ENCODE measurements at regions not wholly inside any gene's neighbourhood (a gene's known extent, or its start where the extent isn't known, plus 50 kb on each side); places are given as distances from the start of the nearest gene placed in this dataset.
"Not testable (repeated sequence)": the region's sequence is repeated elsewhere in the genome, so short reads cannot be mapped to it uniquely, and the experiment has no call there.

GRCh38 chr10:62985807-62986600, 147.1 kb upstream of the NRBF2 start:
- Histone ChIP-seq H3K9me3 (ENCODE audit: control extremely low read depth in 1 of 5, control insufficient read depth in 4 of 5, insufficient read depth in 2 of 5, low read depth in 1 of 5, low read length in 4 of 5) (no peaks in the 10 kb centered on the region), H3K36me3 (ENCODE audit: control insufficient read depth in 4 of 4, insufficient read depth in 4 of 4, low read length in 3 of 4) (no peaks in the 10 kb centered on the region), H3K27ac (ENCODE audit: insufficient read depth in 1 of 2, low read depth in 1 of 2, low read length in 2 of 2, poor library complexity in 1 of 2, severe bottlenecking in 2 of 2) (no peak overlapping the region), H3K4me3 (ENCODE audit: control insufficient read depth in 1 of 7, extremely low read depth in 1 of 7, insufficient read depth in 4 of 7, low read depth in 2 of 7, low read length in 6 of 7) (no peak overlapping the region), H3K27me3 (replicated peaks in 2 of 5; ENCODE audit: control insufficient read depth in 4 of 5, insufficient read depth in 5 of 5, low read length in 4 of 5) (no peaks in the 10 kb centered on the region), H3K4me1 (ENCODE audit: control extremely low read depth in 1 of 4, control insufficient read depth in 4 of 4, insufficient read depth in 4 of 4, low read length in 3 of 4) (no peaks in the 10 kb centered on the region)
- ChIA-PET CTCF (no interaction called here), POLR2A (no interaction called here)
- 100% methylated on average over 4 of the region's 4 CpGs for WGBS (ENCODE audit: insufficient coverage)
- no peak for DNase-seq

- no peak overlapping the region for H3K4me3 ChIP-seq (ENCODE audit: control insufficient read depth in 1 of 7, extremely low read depth in 1 of 7, insufficient read depth in 4 of 7, low read depth in 2 of 7, low read length in 6 of 7)
- WGBS (ENCODE audit: insufficient coverage): no CpG with 5 or more reads among the region's 2 CpGs
- H3K36me3 ChIP-seq (ENCODE audit: control insufficient read depth in 4 of 4, insufficient read depth in 4 of 4, low read length in 3 of 4): no peaks in the 10 kb centered on the region
- H3K27ac ChIP-seq (ENCODE audit: insufficient read depth in 1 of 2, low read depth in 1 of 2, low read length in 2 of 2, poor library complexity in 1 of 2, severe bottlenecking in 2 of 2): no peak overlapping the region
- POLR2A ChIA-PET: no interaction called here
- DNase-seq: no peak
- CTCF ChIA-PET: no interaction called here
- no peaks in the 10 kb centered on the region for H3K27me3 ChIP-seq (replicated peaks in 2 of 5; ENCODE audit: control insufficient read depth in 4 of 5, insufficient read depth in 5 of 5, low read length in 4 of 5)
- peaks cover 0 to 1% (median 0%) of the 10 kb centered on the region in 5 experiments for H3K9me3 ChIP-seq (ENCODE audit: control extremely low read depth in 1 of 5, control insufficient read depth in 4 of 5, insufficient read depth in 2 of 5, low read depth in 1 of 5, low read length in 4 of 5)
- H3K4me1 ChIP-seq (ENCODE audit: control extremely low read depth in 1 of 4, control insufficient read depth in 4 of 4, insufficient read depth in 4 of 4, low read length in 3 of 4): no peaks in the 10 kb centered on the region
These were observed 152.0 kb upstream of the NRBF2 start for GRCh38 chr10:62981096-62981495.

GRCh38 chr10:62980687-62981086, 152.4 kb upstream of the NRBF2 start:
- Histone ChIP-seq H3K36me3 (ENCODE audit: control insufficient read depth in 4 of 4, insufficient read depth in 4 of 4, low read length in 3 of 4) (no peaks in the 10 kb centered on the region), H3K27ac (ENCODE audit: insufficient read depth in 1 of 2, low read depth in 1 of 2, low read length in 2 of 2, poor library complexity in 1 of 2, severe bottlenecking in 2 of 2) (no peak overlapping the region), H3K27me3 (replicated peaks in 2 of 5; ENCODE audit: control insufficient read depth in 4 of 5, insufficient read depth in 5 of 5, low read length in 4 of 5) (no peaks in the 10 kb centered on the region), H3K4me3 (ENCODE audit: control insufficient read depth in 1 of 7, extremely low read depth in 1 of 7, insufficient read depth in 4 of 7, low read depth in 2 of 7, low read length in 6 of 7) (no peak overlapping the region), H3K9me3 (ENCODE audit: control extremely low read depth in 1 of 5, control insufficient read depth in 4 of 5, insufficient read depth in 2 of 5, low read depth in 1 of 5, low read length in 4 of 5) (peaks cover 0 to 1% (median 0%) of the 10 kb centered on the region in 5 experiments), H3K4me1 (ENCODE audit: control extremely low read depth in 1 of 4, control insufficient read depth in 4 of 4, insufficient read depth in 4 of 4, low read length in 3 of 4) (no peaks in the 10 kb centered on the region)
- DNase-seq: no peak
- ChIA-PET POLR2A (no interaction called here), CTCF (no interaction called here)
- WGBS (ENCODE audit: insufficient coverage): 77% methylated on average over 4 of the region's 5 CpGs

- no peak for DNase-seq
- H3K9me3 ChIP-seq (ENCODE audit: control extremely low read depth in 1 of 5, control insufficient read depth in 4 of 5, insufficient read depth in 2 of 5, low read depth in 1 of 5, low read length in 4 of 5): peaks cover 0 to 3% (median 0%) of the 10 kb centered on the region in 5 experiments
- ChIA-PET CTCF (no interaction called here), POLR2A (no interaction called here)
- H3K36me3 ChIP-seq (ENCODE audit: control insufficient read depth in 4 of 4, insufficient read depth in 4 of 4, low read length in 3 of 4): no peaks in the 10 kb centered on the region
- H3K4me1 ChIP-seq (ENCODE audit: control extremely low read depth in 1 of 4, control insufficient read depth in 4 of 4, insufficient read depth in 4 of 4, low read length in 3 of 4): no peaks in the 10 kb centered on the region
- no peaks in the 10 kb centered on the region for H3K27me3 ChIP-seq (replicated peaks in 2 of 5; ENCODE audit: control insufficient read depth in 4 of 5, insufficient read depth in 5 of 5, low read length in 4 of 5)
- H3K27ac ChIP-seq (ENCODE audit: insufficient read depth in 1 of 2, low read depth in 1 of 2, low read length in 2 of 2, poor library complexity in 1 of 2, severe bottlenecking in 2 of 2): no peak overlapping the region
- H3K4me3 ChIP-seq (ENCODE audit: control insufficient read depth in 1 of 7, extremely low read depth in 1 of 7, insufficient read depth in 4 of 7, low read depth in 2 of 7, low read length in 6 of 7): no peak overlapping the region
These were observed 153.2 kb upstream of the NRBF2 start for GRCh38 chr10:62979921-62980320.

- Histone ChIP-seq H3K4me1 (ENCODE audit: control extremely low read depth in 1 of 4, control insufficient read depth in 4 of 4, insufficient read depth in 4 of 4, low read length in 3 of 4) (no peaks in the 10 kb centered on the region), H3K27ac (ENCODE audit: insufficient read depth in 1 of 2, low read depth in 1 of 2, low read length in 2 of 2, poor library complexity in 1 of 2, severe bottlenecking in 2 of 2) (no peak overlapping the region), H3K27me3 (replicated peaks in 2 of 5; ENCODE audit: control insufficient read depth in 4 of 5, insufficient read depth in 5 of 5, low read length in 4 of 5) (no peaks in the 10 kb centered on the region), H3K4me3 (ENCODE audit: control insufficient read depth in 1 of 7, extremely low read depth in 1 of 7, insufficient read depth in 4 of 7, low read depth in 2 of 7, low read length in 6 of 7) (no peak overlapping the region), H3K9me3 (ENCODE audit: control extremely low read depth in 1 of 5, control insufficient read depth in 4 of 5, insufficient read depth in 2 of 5, low read depth in 1 of 5, low read length in 4 of 5) (peaks cover 0 to 7% (median 1%) of the 10 kb centered on the region in 5 experiments), H3K36me3 (ENCODE audit: control insufficient read depth in 4 of 4, insufficient read depth in 4 of 4, low read length in 3 of 4) (no peaks in the 10 kb centered on the region)
- ChIA-PET POLR2A (no interaction called here), CTCF (no interaction called here)
- no peak for DNase-seq
- no CpG with 5 or more reads among the region's 4 CpGs for WGBS (ENCODE audit: insufficient coverage)
These were observed 154.6 kb upstream of the NRBF2 start for GRCh38 chr10:62978482-62978881.

- H3K27ac ChIP-seq (ENCODE audit: insufficient read depth in 1 of 2, low read depth in 1 of 2, low read length in 2 of 2, poor library complexity in 1 of 2, severe bottlenecking in 2 of 2); H3K4me1 ChIP-seq (ENCODE audit: control extremely low read depth in 1 of 4, control insufficient read depth in 4 of 4, insufficient read depth in 4 of 4, low read length in 3 of 4); H3K9me3 ChIP-seq (ENCODE audit: control extremely low read depth in 1 of 5, control insufficient read depth in 4 of 5, insufficient read depth in 2 of 5, low read depth in 1 of 5, low read length in 4 of 5); H3K4me3 ChIP-seq (ENCODE audit: control insufficient read depth in 1 of 7, extremely low read depth in 1 of 7, insufficient read depth in 4 of 7, low read depth in 2 of 7, low read length in 6 of 7); DNase-seq; H3K36me3 ChIP-seq (ENCODE audit: control insufficient read depth in 4 of 4, insufficient read depth in 4 of 4, low read length in 3 of 4); POLR2A ChIA-PET; CTCF ChIA-PET; H3K27me3 ChIP-seq (replicated peaks in 2 of 5; ENCODE audit: control insufficient read depth in 4 of 5, insufficient read depth in 5 of 5, low read length in 4 of 5): not testable (repeated sequence)
- WGBS (ENCODE audit: insufficient coverage): no CpG with 5 or more reads among the region's 1 CpG
These were observed 158.3 kb upstream of the NRBF2 start for GRCh38 chr10:62974795-62975194.

- no peaks in the 10 kb centered on the region for H3K36me3 ChIP-seq (ENCODE audit: control insufficient read depth in 4 of 4, insufficient read depth in 4 of 4, low read length in 3 of 4)
- DNase-seq: no peak
- peaks cover 0 to 7% (median 1%) of the 10 kb centered on the region in 5 experiments for H3K9me3 ChIP-seq (ENCODE audit: control extremely low read depth in 1 of 5, control insufficient read depth in 4 of 5, insufficient read depth in 2 of 5, low read depth in 1 of 5, low read length in 4 of 5)
- POLR2A ChIA-PET: no interaction called here
- H3K4me1 ChIP-seq (ENCODE audit: control extremely low read depth in 1 of 4, control insufficient read depth in 4 of 4, insufficient read depth in 4 of 4, low read length in 3 of 4): no peaks in the 10 kb centered on the region
- no peak overlapping the region for H3K4me3 ChIP-seq (ENCODE audit: control insufficient read depth in 1 of 7, extremely low read depth in 1 of 7, insufficient read depth in 4 of 7, low read depth in 2 of 7, low read length in 6 of 7)
- CTCF ChIA-PET: no interaction called here
- no peak overlapping the region for H3K27ac ChIP-seq (ENCODE audit: insufficient read depth in 1 of 2, low read depth in 1 of 2, low read length in 2 of 2, poor library complexity in 1 of 2, severe bottlenecking in 2 of 2)
- H3K27me3 ChIP-seq (replicated peaks in 2 of 5; ENCODE audit: control insufficient read depth in 4 of 5, insufficient read depth in 5 of 5, low read length in 4 of 5): peaks cover 0 to 2% (median 0%) of the 10 kb centered on the region in 5 experiments
These were observed 155.9 kb upstream of the EGR2 start for GRCh38 chr10:62972103-62972502.

Data from common myeloid progenitor, CD34-positive (primary cell).